NAMALWA (cell line): ENCODE measurements at regions not wholly inside any gene's neighbourhood (a gene's known extent, or its start where the extent isn't known, plus 50 kb on each side); places are given as distances from the start of the nearest gene placed in this dataset.

Source experiments
- DNase-seq: peaks from one replicate; pipeline ENCODE4 v3.0.0-alpha.2; 2015; ENCODE audit warnings: low spot score

DNA sequence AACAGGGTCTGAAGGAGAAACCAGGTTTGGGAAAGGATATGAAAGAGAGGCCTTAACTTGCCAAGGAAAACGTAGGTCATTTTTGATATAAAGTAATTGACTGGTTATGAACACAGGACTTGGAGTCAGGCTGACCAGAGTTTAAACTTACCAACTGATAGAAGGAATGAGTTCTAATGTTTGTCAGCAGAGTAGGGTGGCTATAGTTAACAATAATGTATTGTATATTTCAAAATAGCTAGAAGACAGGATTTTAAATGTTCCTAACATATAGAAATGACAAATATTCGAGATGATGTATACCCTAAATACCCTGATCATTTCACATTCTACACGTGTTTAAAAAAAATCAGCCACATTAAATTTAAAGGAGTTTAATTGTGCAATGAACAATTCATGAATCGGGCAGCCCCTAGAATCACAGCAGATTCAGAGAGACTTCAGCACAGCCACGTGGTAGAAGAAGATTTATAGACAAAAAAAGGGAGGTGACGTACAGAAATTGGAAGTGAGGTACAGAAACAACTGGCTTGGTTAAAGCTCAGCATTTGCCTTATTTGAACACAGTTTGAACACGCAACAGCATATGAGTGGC lies 52.5 kb upstream of the PLEKHG7 start:
- DNase-seq: no peak

DNA sequence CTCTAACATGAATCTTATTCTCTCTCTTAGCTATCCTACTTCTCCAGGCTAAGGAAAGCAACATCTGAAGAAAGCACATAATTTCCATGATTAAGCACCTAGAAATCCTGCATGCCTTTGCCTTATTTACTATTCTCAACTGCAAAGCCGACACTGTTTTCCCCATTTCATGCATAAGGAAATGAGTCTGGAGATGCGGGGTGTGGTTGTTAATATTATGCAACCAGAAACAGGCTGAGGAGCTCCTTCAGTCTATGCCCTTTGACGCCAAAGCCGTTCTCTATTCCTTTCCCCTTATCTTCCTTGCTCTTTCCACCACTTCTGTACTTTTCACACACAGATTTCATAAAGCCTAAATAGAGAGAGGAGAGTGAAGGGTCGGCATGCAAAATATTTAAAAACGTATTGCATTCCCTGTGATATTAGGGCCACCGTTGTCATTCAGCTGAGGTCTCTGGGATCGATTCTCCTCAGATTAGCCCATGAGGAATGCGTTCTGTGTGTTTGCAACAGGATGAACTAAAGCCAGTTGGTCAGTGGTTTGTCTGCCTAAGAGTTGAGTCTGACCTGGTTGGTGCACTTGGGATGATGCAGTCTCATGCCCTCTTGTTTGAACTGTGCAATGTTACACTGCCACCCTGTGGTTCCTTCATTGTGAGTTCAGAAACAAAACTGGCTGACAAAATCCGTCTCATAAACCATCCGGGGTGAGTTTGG lies 53.1 kb upstream of the PLEKHG7 start:
- peak; percentile 85 for DNase-seq

DNA sequence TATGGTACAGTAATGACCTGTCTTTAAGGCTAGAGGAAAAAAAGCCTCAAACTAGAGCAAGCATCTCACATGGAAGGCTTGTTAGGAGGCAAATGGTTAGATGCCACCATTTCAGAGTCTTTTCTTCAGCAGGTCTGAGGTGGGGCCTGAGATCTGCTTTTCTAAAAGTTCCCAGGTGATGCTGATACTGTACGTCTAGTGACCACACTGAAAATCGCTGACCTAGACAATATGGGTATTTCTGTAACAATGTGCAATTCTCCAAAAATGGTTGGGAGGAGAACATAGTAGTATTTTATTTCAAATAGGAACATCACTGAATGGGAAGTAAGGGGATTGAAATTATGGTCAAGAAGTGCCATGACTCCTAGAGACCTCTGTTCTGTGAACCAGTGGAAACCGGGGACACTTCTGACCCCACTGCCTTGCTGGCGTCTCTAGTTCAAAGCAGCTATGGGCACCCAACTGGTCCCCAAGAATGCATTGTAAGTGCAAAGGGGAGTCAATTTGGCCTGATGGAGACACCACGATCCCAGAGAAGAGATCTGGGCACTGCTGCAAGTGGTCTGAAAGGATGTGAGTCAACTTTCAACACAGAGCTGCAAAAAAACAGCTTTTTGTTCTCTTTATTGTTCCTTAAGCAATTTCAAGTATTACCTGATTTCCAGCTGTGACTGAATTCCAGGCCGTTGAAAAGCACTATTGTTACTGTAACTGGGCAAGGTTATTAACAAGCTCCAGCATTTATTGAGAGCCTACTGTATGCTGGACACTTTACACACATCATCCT lies 54.4 kb upstream of the PLEKHG7 start:
- no peak for DNase-seq

DNA sequence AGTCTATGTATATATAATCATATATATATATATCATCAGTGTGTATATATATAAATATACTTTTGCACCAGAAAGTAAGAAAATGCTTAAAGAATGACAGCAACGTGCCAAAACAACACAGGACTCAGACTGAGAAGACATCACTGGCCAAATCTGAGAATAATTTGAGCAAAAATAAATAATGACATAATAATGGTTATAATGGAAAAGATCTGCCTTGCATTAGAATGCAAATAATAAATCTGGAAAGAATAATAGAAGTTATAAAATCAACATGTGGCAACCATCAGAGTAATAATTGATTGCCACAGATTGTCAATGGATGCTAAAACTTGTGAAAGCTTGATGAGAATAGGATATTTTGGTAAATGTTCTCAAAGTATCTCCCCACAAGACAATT lies 61.5 kb upstream of the PLEKHG7 start:
- no peak for DNase-seq

DNA sequence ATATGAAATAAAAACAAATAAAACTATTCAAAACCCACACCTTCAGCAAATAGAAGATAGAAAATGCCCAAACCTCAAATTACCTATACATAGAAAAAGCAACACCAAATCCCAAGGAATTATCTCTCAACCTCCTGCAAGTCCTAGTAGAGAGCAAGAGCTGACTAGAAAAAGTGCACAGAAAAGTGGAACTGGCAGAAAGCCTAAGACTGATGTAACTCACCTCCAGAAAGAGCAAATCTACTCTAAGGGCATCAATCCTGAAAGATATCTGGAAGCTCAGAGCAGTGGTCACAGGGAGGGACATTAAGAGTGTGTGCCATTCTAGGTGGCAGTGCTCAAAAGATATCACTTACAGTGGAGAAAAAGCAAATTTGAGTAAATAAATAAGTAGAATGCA lies 62.1 kb upstream of the PLEKHG7 start:
- DNase-seq: no peak

DNA sequence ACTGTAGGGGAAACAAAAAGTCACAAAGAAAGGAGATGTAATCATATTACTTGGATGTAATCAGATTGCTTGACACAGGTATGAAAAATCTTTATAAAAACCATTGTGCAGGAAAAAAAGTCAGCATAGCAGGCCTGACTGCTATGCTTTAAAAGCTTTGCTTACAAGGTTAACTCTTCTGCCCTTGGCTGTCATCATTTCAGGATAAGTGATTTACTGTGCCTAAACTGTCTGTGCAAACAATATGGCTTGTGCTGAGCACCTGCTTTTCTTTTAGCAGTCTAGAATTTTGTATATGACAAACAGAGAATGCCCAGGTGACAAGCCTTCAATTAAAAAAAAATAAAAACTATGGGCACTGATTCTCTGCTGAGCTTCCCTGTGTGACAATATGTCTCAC lies 63.8 kb upstream of the PLEKHG7 start:
- no peak for DNase-seq

DNA sequence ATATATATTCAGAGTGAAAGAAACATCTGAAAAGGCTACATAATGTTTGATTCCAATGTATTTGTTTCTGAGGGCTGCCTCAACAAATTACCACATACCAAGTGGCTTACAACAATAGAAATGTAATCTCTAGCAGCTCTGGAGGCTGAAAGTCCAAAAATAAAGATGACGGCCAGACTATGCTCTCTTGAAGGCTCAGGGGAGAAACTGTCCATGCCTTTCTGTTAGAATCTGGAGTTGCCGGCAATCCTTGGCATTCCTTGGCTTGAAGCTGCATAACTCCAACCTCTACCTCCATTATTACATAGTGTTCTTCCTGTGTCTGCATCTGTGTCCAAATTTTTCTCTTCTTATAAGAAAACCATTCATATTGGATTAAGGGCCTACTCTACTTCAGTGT lies 68.1 kb upstream of the PLEKHG7 start:
- DNase-seq: no peak

DNA sequence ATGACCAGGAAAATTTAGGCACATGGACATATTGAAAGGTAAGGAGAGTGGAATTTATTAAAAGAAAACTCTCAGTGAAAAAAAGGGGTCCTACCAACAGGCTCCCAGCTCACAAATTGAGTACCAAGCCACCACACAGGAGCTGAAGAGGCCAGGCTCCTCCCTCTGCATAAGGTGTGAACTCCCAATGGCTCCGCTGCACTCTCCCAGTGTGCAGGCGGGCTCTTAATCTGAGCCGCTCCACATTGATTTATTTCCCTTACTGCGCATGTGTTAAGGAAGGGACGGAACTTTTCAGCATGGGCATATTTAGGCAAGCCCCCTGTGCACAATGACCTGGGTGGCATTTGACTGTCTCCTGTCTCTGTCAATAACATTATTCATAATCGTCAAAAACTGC lies 68.6 kb upstream of the PLEKHG7 start:
- no peak for DNase-seq

DNA sequence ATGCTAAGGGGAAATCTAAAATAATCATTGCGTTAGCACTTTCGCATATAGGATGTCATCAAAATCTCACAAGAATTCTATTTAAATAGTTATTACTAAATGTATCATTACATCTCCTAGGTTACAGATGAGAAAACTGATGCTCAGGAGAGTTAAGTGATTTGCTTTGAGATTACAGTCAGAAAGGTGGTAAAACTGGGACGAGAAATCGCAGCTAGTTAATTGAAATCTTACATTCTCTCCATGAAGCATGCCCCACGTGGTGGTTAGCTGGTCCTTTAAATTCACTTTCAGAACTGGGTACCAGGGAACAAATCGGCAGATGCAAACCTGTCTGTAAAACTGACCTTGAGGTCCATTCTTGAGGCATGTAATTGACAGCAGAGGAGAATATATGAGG lies 71.8 kb upstream of the PLEKHG7 start:
- no peak for DNase-seq

DNA sequence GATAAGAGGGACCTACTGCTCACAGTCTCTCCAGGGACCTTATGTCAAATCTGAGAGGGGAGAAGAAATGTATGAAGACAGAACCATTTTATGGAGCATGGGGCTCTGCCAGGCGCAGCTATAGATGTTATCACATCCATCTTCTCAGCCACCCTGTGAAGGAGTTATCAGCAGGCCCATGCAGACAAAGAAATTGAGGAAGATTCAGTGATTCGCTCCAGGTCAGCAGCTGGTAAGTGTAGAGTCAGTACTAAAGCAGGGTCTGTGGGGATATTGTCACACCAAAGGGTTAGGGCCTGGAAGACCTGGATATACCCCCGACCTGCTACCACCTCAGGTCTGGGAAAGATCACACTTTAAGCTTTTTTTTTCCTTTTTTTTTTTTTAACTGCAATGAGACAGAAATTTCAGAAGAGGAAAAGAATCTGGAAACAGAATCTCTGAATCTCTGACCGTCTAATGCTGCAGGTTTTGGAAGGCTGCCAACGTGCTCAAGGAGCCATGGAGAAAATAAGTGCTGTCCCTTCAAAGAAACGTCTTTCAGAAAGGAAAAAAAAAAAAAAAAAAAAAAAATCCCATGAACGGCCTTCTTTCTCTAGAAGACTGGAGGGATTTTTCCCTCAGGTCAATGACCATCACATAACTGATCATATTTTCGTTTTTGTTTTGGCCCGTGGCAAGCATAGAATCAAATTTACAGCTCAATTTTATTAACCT lies 73.3 kb upstream of the PLEKHG7 start:
- peak; percentile 26 for DNase-seq

DNA sequence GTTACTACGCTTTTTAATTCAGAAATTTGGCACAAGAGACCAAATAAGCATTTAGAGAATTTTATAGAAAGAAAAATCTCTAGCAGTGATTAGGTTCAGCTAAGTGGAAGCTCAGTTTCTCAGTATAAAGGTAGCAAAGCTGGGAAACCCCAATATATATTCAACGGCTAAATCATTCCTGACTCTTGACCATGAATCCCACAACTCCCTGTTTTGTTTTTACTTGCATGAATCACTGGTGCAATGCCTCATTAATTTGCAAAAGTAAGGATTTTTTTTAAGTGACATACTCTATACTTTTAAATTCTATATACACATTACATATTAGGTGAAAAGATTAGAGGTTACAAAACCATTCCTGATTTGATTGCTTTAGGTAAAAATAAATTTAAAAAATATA lies 74.3 kb upstream of the PLEKHG7 start:
- DNase-seq: no peak

DNA sequence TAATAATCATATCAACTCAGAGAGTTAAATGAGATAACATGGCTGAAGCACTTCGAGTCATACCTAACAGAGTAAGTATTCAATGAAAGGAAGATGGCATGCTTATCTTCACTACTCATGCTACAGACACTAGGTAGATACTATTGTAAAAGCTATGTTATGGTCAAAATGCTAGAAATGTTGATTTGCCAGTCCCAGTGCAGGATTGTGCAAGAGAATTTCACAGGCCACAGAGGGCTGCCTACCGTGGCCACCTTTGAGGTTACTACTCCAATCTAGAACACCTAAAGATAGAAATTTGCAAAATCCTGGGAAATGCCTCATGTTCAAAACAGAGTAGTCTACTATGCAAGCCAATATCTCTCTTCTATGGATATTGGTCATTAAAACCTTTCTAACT lies 75.3 kb upstream of the PLEKHG7 start:
- no peak for DNase-seq

DNA sequence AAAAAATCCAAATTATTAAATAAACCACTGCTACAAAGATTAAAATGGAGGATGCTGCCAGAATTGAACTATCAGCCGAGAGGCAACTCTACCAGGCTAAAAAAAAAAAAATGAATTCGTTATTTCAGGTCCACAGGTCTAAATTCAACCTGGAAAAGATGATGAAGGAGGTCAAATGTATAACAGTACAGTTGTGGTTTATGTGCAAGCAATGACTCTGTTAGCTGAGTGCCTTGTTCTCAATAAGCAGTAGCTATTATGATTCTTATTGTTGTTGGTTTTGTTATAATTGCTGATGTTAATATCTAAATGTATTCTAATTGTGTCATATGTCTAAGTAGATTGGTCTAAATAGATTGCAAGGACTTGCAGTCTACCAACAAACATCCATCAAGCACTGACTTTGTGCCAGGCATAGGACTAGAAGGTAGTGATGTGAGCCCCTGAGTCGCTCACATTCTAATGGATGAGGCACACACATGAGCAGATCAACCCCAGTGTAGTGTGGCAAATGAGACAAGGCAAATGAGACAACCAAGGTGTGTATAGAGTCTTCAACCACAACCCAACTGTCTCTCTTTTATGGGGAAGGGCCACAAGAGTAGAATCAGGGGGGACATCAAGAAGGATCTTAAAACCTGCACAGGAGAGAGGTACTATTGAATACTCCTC lies 77.0 kb upstream of the PLEKHG7 start:
- DNase-seq: no peak

DNA sequence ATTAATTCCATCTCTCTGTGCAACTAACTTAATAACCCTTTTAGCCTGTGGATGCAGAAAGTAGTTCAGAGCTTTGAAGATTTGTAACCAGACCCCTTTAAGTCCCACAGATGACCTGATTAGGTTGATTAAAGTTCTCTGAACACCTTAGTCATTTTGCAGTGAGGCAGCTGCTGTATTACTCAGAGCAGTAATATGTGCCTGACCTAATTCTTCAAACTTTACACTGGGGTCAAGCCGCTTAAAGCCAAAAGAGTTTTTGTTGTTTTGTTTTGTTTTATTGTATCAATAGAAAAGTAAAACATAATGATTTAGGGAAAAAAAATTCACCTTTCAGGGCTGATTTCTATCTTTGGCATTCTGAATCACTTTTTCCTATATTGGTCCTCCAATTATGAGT lies 78.6 kb upstream of the PLEKHG7 start:
- DNase-seq: no peak

DNA sequence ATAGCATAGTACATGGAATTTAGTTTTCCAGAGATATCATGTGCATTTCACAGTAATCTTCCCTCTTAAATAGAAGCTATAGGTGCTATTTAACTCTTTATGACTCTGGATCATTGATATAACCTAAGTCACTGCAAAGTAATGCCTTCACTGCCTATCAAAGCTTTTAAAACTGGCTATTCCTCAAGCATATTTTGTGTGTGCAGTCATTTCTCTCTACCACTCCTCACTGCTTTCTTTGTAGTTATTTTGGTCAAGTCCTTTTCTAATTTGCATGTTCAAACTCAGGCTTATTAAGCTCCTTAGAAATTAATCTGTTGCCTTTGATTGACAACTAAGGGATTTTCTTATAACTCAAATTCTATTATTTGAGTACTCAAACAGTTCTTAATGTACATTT lies 79.4 kb upstream of the PLEKHG7 start:
- no peak for DNase-seq

DNA sequence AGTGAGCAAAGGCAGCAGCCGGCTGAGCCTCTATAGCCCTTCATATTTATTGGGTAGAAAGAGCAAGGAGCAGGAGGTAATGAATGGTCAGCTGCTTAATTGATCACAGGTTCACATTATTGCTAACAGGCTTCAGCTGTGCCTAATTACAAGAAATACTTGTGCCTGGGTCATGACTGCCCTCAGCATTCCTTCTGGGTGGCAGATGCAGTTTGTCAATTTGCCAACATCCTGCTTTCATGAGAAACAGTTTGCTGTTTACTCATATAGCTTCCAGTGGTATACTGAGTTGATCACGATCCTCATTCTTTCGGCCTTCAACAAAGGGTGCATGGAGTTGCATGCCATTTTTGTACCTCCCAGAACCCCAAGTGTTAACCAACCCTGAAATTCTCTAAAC lies 81.0 kb upstream of the PLEKHG7 start:
- DNase-seq: no peak

DNA sequence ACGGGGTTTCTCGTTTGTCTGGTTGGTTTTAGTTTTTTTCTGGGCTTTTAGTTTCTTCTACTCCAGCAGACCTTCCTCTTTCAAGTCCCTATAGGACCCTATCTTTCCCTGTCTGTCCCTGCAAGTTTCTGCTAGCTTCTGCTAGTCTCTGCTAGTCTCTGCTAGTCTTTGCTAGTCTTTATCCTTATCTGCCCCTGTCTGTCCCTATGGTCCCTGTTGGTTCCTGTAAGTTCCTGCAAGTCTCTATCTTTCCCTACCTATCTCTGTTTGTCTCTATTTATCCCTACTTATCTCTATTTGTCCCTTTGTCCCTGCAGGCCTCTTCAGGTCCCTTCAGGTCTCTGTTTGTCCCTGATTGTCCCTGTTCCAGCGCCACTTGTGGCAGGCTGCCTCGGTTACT lies 81.5 kb upstream of the PLEKHG7 start:
- DNase-seq: no peak

DNA sequence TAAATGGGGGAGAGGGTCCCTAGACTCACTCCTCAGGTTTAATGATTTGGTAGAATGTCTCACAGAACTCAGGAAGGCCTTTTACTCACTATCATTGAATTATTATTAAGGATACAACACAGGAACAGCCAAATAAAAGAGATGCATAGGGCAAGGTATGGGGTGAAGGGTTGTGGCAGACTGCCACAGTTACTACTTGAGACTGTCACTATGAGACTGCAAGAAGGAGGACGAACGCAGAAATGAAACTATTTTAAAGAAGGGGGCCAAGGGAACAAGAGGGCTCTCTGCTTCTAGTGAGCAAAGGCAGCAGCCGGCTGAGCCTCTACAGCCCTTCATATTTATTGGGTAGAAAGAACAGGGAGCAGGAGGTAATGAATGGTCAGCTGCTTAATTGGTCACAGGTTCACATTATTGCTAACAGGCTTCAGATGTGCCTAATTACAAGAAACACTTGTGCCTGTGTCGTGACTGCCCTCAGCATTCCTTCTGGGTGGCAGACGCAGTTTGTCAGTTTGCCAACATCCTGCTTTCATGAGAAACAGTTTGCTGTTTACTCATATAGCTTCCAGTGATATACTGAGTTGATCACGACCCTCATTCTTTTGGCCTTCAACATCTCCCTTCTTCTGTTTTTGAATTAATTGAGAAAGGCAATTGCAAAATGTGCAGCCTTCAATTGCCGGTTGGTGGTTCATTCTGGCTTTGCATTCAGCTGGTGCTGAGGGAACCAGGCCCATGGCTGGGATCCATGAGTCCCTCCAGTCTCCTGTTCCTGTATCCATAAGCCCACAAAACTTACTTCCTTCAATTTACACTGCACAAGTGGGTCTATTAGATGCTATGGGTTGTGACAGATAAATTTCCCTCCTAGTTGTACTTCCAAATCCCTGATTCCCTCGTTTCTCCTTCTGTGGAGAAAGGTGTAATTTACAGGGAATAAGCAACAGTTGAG lies 82.8 kb upstream of the PLEKHG7 start:
- no peak for DNase-seq

DNA sequence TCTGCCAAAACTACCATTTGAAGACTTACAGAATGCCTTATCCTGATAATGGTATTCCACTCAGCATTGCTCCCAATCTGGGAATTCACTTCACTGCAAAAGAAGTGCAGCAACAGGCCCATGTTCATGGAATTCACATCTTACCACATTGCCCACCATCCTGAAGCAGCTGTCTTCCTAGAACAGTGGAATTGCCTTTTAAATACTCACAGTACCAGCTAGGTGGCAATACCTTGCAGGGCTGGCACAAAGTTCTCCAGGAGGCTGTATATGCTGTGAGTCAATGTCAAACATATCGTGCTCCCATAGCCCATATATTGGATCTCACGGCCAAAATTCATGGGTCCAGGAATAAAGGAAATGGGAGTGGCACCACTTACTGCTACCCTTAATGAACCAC lies 83.8 kb upstream of the PLEKHG7 start:
- no peak for DNase-seq

DNA sequence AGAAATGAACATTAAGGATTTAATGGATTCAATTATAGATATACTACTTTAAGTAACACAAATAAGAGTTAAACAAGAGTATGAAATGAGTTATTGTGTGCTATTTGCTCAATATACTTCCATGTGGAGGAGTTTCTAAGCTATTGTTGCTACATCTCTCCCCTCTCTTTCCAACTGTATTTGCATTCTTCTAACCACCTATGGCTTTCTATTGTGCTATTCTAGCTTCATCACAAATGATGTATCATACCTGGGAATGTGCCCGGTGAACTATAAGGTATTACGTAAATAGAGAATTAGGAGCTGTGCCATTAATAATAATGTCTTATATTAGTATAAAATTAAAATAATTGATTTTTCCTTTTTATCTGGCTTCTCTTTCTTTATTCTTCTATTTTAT lies 87.1 kb upstream of the PLEKHG7 start:
- no peak for DNase-seq

DNA sequence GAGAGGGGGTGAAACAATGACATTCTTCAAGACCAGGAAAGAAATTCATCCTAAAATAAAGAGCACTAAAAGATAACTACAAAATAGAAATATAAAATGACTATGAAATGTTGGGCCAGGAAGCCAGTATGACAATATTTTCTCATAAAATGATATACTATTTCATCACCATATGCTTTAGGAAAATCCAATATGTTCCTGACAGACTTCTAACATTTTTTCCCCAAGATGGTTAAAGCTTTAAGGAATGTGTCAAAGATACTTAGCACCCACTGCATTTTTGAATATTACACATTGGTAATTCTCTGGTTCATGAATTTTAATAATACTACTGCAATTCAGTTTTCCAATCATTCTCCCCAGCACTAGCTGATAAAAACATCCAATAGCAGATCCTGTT lies 87.7 kb upstream of the PLEKHG7 start:
- DNase-seq: no peak
